ENCODE measurements at regions not wholly inside any gene's neighbourhood (a gene's known extent, or its start where the extent isn't known, plus 50 kb on each side); places are given as distances from the start of the nearest gene placed in this dataset.
"Not testable (repeated sequence)": the region's sequence is repeated elsewhere in the genome, so short reads cannot be mapped to it uniquely, and the experiment has no call there.

DNA sequence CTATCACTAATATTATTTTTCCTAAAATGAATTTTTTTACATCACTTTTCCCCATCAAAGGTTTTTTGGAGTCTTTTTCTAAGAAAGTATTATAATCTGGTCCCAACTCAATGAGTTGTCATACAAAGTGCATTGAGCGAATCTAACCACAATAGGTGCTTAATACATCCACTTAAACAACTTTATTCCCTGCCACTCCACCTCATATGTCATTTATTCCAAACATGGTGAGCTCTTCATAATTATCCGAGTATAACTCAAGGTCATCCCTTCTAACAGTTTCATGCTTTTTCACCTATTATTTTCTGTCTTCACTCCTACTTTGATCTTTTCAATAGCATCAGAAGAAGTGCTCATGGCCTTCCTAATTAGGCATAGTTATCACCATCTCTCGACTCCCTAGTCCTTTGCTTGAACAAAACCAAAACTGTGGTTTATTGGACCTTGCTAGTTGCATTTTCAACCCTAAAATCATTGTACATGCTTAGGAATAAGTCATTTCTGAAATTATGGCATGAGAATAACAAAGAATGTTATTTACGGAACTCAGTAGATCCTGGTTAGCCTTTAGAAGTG is 754.7 kb upstream of the CTNND2 start:
- intact Hi-C loops (cut with DNase I) = no loop called here
- DNase-seq = no peak
- ATAC-seq = no peak

DNA sequence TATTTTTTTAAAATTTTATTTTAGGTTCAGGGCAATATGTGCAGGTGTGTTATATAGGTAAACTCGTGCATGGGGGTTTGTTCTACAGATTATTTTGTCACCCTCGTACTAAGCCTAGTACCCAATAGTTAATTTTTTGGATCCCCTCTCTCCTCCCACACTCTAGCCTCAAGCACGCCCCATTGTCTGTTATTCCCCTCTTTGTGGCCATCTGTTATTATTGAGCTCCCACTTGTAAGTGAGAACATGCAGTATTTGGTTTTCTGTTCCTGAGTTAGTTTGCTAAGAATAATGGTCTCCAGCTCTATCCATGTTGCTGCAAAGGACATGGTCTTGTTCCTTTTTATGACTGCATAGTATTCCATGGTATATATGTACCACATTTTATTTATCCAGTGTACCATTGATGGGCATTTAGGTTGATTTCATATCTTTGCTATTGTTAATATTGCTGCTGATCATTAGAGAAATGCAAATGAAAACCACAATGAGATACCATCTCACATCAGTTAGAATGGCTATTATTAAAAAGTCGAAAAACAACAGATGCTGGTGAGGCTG is 753.7 kb upstream of the CTNND2 start:
- ATAC-seq; intact Hi-C loops (cut with DNase I); DNase-seq: not testable (repeated sequence)

DNA sequence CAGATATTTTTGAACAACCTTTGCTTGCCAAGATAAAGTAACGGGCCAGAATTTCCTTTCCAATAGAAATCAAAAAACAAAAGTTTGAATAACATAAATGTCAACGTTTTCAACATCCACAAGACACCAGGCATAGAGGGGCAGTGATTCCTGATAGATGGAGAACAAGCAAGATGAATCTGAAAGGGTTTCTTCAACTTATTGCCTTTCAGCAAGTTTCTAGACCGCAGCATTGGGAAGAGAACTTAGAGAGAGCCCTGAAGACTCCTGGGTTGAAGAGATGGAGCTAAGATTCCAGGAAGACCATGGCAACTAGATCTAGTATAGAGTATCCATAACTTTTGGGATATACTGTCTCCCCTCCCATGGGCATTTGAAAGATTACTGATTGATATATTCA is 751.4 kb upstream of the CTNND2 start:
- ATAC-seq (no peak), DNase-seq (no peak)
- intact Hi-C loops (cut with DNase I) = no loop called here

DNA sequence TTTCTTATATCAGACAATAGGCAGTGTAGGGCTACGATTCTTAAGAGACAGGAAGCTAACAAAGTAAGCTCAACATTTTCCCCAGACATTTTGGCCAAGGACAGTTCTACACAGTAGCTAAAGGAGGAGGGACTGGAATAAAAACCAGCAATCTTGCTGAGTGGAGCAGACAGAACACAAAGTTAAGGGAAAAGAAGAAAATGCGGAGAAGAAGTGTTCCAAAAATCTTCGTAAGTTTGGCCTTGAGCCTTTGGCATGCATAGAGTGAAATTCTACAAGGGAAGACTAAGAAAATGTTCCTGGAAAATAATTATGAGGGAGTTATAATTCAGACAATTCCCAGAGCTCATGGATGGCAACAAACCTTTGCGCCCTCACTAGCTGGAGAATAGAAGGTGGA is 748.0 kb upstream of the CTNND2 start:
- no peak for DNase-seq
- intact Hi-C loops (cut with DNase I) = no loop called here
- no peak for ATAC-seq

DNA sequence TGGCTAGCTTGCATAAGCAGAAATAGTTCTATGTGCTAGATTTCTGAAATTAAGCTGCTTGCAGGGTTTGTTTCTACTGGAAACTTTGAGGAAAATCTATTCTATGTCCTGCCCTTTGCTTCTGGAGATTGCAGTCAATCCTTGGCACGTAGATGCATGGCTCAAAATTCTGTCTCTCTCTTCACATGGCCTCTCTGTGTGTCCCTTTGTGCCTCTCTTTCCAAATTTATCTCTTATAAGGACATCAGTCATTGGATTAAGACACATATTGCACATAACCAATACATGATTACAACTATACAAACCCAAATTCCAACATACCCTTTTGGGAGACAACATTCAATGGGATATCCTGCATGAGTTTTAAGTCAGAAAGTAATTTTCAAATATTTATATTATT is 744.3 kb upstream of the CTNND2 start:
- intact Hi-C loops (cut with DNase I) = no loop called here
- DNase-seq (no peak), ATAC-seq (no peak)

DNA sequence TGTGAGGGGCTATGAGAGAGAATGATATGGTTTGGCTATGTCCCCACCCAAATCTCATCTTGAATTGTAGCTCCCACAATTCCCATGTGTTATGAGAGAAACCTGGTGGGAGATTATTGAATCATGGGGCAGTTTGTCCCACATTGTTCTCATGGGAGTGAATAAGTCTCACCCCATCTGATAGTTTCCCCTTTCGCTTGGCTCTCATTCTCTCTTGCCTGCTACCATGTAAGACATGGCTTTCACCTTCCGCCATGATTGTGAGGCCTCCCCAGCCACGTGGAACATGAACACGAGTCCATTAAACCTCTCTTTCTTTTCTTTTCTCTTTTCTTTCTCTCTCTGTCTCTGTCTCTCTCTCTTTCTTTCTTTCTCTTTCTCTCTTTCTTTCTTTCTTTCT is 743.4 kb upstream of the CTNND2 start:
- ATAC-seq (no peak), DNase-seq (no peak)
- intact Hi-C loops (cut with DNase I) = no loop called here

DNA sequence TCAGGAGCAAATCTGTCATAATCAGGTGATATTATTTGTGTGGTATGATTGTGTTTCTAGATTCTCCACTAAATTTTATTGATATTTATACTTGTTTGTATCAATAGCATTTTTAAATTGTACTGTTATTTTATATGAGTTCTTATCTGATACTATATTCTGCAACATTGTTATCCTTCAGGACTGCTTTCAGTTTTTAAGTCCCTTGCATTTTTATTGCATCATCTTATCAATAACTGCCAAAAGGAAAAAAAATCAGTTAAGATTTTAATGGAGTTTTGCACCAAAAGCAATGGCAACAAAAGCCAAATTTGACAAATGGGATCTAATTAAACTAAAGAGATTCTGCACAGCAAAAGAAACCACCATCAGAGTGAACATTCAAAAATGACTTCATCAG is 741.3 kb upstream of the CTNND2 start:
- ATAC-seq = no peak
- no peak for DNase-seq
- intact Hi-C loops (cut with DNase I) = no loop called here

DNA sequence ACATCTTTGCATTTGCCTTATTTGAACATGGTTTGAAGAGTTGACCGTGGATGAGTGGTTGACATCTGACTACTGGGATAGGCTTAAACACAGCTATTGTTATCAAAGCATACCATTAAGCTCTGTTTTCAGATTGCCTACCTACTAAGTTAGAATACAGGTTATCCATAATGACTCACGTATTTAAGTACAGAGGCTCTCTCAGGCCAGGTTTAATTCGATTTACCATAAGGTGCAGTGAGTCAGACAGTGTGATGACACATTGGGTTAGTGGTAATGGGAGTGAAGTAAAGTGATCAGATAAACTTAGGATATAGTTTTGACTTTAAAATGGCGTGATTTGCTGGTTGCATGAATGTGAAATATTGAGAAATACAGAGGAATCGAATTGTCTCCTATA is 732.0 kb upstream of the CTNND2 start:
- ATAC-seq = no peak
- DNase-seq = no peak
- intact Hi-C loops (cut with DNase I) = no loop called here

DNA sequence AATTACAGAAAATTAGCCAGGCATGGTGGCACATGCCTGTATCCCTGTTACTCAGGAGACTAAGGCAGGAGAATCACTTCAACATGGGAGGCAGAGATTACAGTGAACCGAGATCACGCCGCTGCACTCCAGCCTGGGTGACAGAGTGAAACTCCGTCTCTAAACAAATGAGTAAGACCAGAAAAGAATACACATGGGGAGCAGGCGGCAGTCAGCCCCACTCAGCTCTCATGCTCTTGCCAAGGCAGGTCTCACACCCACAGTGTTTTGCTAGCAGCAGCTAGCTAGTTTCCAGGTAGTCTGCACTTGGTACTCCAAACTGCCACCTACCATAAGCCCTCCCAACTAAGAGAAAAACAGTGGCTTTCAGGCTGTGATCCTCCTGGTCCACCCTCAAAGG is 722.3 kb upstream of the CTNND2 start:
- intact Hi-C loops (cut with DNase I) = no loop called here
- no peak for ATAC-seq
- no peak for DNase-seq

DNA sequence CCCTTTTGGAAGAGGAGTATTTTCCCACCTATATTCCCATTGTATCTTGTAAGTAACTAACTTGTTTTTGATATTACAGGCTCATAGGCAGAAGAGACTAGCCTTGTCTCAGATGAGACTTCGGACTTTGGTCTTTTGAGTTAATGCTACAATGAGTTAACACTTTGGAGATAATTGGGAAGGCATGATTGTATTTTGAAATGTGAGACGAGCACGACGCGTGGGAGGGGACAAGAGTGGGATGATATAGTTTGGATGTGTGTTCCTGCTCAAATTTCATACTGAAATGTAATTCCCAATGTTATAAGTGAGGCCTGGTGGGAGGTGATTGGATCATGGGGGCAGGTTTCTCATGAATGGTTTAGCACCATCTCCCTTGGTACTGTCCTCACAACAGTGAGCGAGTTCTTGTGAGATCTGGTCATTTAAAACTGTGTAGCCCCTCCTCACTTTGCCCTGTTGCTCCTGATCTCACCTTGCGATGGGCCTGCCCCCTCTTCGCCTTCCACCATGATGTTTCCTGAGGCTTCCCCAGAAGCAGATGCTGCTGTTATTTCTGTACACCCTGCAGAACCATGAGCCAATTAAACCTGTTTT is 721.5 kb upstream of the CTNND2 start:
- intact Hi-C loops (cut with DNase I) = no loop called here
- ATAC-seq (no peak), DNase-seq (no peak)

DNA sequence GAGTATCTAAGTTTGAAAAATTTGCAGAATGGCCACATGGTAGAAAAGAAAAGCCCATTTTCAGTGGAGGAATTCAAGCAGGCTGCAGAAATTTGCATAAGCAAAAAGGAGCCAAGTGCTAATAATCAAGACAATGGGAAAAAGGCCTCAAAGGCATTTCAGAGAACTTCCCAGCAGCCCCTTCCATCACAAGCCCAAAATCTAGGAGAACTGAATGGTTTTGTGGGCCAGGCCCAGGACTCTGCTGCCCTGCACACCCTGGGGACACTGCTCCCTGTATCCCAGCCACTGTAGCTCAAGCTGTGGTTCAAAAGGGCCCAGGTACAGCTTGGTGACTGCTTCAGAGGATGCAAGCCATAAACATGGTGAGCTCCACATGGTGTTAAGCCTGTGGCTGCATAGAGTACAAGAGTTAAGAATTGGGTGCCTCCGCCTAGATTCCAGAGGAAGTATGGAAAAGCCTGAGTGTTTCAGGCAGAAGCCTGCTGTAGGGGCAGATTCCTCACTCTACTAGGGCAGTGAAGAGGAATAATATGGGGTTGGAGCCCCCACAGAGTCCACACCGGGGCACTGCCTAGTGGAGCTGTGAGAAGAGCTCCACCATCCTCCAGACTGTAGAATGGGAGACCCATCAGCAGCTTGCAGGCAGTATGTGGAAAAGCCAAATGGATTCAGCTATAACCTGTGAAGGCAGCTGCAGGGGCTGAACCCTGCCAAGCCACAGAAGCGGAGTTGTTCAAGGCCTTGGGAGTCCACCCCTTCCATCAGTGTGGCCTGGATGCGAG is 720.7 kb upstream of the CTNND2 start:
- DNase-seq (no peak), ATAC-seq (no peak)
- intact Hi-C loops (cut with DNase I) = no loop called here

DNA sequence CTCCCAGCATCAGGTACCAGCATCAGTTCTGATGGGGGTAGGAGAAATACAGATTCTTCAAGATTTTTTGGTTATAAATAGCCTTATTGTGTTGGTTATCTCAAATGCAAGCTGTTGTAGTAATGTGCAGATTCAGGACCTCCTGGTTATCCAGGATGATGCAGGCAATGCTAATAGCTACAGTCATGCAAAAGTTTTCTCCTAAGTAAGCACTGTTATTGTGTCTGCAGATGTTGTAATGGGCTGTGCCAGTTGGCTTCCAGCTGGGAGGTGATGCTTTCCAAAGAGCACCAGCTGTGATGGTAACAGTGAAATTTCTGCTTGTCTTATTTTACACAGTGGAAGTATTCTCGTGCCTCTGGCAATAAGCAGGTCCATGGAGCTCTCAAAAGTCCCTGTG is 719.2 kb upstream of the CTNND2 start:
- DNase-seq = no peak
- intact Hi-C loops (cut with DNase I) = no loop called here
- no peak for ATAC-seq

DNA sequence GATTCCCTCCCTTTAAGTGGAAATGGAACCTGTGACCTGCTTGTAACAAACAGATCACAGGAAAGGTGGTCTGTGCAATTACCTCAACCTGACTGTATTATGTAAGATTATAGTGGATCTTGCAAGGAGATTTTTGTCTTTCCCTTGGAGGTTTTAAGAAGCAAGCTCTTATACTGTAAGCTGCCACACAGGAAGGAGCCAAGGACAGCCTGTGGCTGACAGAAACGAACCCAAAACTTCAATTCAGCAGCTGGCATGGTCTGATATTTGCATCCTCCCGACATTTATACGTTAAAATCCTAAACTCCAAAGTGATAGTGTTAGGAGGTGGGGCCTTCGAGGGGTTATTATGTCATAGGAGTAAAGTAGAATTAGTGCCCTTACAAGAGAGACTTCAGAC is 711.8 kb upstream of the CTNND2 start:
- intact Hi-C loops (cut with DNase I) = no loop called here

DNA sequence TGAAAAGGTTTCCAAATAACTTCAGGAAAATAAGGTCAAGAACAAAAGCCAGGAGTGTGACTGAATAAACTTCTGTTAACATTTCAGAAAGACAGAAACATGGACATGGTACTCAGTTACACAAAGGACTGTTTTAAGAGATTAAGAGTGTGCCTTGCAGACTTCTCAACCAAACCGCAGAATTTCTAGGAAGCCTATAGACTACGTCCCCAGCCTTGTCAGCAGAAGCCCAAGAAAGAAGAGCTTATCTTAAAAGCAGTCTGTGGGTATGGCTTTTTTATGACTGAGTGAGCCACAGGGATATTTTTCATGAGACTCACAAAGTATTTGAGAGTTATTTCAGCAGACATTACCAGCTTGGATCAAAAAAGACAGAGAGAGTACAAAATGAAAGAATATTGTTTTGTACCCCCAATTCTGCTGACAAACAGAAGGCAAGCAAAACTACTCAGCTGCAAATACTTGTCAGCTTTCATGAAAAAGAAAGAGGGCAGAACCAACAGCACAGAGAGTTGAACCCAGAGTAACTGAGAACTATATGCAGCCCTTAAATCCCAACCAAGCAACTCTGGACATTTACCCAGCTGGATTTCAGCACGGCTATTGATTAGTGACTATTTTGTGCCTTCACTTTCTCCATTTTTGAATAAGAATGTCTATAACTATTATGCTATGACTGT is 711.0 kb upstream of the CTNND2 start:
- intact Hi-C loops (cut with DNase I) = no loop called here
- ATAC-seq (no peak), DNase-seq (no peak)

More for the DNA sequence above, 711.8 kb upstream of the CTNND2 start:
- ATAC-seq = no peak
- no peak for DNase-seq

DNA sequence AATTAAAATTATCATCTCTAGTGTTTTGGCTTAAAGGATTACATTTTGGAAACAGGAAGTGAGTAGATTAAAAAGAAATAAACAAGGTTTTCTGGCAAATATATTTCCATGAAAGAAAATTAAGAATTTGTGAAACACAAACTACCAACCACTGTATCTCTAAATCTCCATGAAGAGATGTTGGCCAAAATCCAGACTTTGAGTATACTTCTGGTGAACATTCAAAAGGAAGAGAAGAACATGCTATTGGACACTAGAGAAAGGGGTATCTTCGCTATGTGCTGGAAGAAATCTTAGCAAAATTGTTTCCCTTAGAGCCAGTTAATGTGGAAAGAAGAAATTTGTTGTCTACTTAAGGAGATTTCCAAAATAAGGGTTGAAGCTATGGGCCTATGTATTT is 710.4 kb upstream of the CTNND2 start:
- ATAC-seq = no peak
- intact Hi-C loops (cut with DNase I) = no loop called here
- DNase-seq = no peak

DNA sequence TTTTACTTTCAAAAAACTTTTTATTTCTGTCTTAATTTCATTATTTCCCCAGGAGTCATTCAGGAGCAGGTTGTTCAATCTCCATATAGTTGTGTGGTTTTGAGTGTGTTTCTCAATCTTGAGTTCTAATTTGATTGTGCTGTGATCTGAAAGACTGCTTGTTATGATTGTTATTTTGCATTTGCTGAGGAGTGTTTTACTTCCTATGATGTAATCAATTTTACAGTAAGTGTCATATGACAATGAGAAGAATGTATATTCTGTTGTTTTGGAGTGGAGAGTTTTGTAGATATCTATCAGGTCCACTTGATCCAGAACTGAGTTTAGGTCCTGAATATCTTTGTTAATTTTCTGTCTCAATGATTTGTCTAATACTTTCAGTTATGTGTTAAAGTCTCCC is 706.9 kb upstream of the CTNND2 start:
- no peak for ATAC-seq
- intact Hi-C loops (cut with DNase I) = no loop called here
- no peak for DNase-seq

DNA sequence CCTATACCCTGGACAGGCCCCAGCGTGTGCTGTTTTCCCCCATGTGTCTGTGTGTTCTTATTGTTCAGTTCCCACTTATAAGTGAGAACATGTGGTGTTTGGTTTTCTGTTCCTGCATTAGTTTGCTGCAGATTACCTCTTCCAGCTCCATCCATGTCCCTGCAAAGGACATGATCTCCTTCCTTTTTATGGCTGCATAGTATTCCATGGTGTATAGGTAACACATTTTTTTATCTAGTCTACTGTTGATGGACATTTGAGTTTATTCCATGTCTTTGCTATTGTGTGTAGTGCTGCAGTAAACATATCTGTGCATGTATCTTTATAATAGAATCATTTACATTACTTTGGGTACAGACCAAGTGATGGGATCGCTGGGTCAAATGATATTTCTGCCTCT is 703.6 kb upstream of the CTNND2 start:
- intact Hi-C loops (cut with DNase I); ATAC-seq; DNase-seq: not testable (repeated sequence)

DNA sequence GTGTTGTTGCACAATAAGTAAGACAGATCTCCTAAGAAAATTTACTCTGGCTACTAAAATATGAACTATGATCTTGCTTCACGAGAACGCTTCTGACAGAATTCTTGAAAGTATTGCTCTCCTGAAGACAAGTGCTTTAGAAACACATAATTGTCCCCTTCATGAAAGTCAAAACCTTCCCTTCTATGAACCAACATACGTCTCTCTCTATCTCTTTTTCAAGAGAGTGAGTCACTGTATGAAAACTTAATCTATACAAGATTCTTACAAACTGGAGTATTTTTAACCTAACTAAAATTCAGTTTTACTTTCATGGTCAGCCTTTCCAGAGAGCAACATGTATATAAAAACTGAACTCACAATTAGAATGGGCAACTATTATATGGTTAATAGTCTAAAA is 688.0 kb upstream of the CTNND2 start:
- no peak for ATAC-seq
- no peak for DNase-seq
- intact Hi-C loops (cut with DNase I) = no loop called here

DNA sequence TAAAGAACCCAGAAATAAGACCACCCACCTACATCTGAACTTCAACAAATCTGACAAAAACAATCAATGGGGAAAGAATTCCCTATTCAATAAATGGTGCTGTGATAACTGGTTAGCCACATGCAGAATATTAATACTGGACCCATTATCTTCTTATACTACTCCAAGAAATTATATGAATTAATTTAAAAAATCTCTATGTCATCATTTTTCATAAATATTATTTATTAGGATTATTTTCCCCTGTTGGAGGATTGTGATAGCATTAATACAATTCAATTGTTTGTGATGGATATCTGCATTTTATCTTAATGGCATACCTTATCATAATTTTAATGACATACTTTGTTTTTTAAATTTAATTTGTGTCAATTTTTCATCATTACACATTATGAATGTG is 682.2 kb upstream of the CTNND2 start:
- DNase-seq (no peak), ATAC-seq (no peak)
- intact Hi-C loops (cut with DNase I) = no loop called here

DNA sequence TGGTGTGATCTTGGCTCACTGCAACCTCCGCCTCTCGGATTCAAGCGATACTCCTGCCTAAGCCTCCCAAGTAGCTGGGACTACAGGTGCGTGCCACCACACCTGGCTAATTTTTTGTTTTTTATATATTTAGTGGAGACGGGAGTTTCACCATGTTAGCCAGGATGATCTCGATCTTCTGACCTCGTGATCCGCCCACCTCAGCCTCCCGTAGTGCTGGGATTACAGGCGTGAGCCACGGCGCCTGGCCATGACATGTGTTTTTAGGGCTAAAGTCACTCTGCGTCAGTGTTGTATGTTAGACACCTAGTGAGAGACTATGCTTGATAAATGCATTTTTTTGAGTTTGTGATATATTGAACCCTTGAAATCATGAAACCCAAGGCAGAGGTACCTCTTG is 674.6 kb upstream of the CTNND2 start:
- DNase-seq; intact Hi-C loops (cut with DNase I); ATAC-seq: not testable (repeated sequence)
